Uterus (tissue), 2 donors: ENCODE measurements at regions not wholly inside any gene's neighbourhood (a gene's known extent, or its start where the extent isn't known, plus 50 kb on each side); places are given as distances from the start of the nearest gene placed in this dataset.

Source experiments
- POLR2A ChIP-seq, 2 donors: fragments of 450-650 bp; IDR thresholded peaks; one replicate each; pipeline ENCODE4 v1.6.1; 2016; ENCODE audit warnings: antibody characterized with exemption in 2 of 2, mild to moderate bottlenecking in 1 of 2, moderate library complexity in 1 of 2
- TF ChIP-seq, protein P1 (sequence below), 4 experiments: fragments of 200-600 bp in 2 of 4; fragments of 450-650 bp in 2 of 4; sonication (generic) in 2 of 4; IDR thresholded peaks; one replicate each; pipeline ENCODE4 v1.5.1; 2016 to 2019; ENCODE audit warnings: antibody characterized with exemption in 4 of 4, mild to moderate bottlenecking in 2 of 4, moderate library complexity in 1 of 4

DNA sequence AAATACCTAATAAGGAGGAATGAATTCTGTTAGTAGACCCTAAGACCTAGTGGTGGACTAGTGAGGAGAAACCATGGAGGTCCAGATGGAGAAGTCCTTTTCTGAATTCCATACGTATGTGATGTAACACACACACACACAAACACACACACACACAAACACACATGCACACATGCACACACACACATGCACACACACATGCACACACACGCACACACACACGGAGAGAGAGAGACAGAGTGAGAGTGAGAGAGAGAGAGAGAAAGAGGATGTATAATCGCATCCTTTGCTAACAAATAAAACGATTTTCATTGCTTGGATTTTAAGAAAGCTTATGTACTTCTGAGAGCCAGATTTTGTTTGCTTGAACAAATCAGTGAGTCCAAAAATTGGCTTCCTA, 132.6 kb upstream of the CEP162 start:
- TF ChIP-seq, protein P1, sequence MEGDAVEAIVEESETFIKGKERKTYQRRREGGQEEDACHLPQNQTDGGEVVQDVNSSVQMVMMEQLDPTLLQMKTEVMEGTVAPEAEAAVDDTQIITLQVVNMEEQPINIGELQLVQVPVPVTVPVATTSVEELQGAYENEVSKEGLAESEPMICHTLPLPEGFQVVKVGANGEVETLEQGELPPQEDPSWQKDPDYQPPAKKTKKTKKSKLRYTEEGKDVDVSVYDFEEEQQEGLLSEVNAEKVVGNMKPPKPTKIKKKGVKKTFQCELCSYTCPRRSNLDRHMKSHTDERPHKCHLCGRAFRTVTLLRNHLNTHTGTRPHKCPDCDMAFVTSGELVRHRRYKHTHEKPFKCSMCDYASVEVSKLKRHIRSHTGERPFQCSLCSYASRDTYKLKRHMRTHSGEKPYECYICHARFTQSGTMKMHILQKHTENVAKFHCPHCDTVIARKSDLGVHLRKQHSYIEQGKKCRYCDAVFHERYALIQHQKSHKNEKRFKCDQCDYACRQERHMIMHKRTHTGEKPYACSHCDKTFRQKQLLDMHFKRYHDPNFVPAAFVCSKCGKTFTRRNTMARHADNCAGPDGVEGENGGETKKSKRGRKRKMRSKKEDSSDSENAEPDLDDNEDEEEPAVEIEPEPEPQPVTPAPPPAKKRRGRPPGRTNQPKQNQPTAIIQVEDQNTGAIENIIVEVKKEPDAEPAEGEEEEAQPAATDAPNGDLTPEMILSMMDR (IDR thresholded peaks at IDR 0.05) = no peak
- no peak for TF ChIP-seq POLR2A (IDR thresholded peaks at IDR 0.05)
